GM12874 (cell line): ENCODE measurements at regions not wholly inside any gene's neighbourhood (a gene's known extent, or its start where the extent isn't known, plus 50 kb on each side); places are given as distances from the start of the nearest gene placed in this dataset.

ENCODE experiments used
- TF ChIP-seq, protein P1 (sequence below): IDR thresholded peaks from 2 replicates; pipeline ENCODE4 v1.5.1; 2011; ENCODE audit warnings: low read depth, mild to moderate bottlenecking, control low read depth, low read length, moderate library complexity; ENCODE audit not compliant: insufficient read depth

DNA sequence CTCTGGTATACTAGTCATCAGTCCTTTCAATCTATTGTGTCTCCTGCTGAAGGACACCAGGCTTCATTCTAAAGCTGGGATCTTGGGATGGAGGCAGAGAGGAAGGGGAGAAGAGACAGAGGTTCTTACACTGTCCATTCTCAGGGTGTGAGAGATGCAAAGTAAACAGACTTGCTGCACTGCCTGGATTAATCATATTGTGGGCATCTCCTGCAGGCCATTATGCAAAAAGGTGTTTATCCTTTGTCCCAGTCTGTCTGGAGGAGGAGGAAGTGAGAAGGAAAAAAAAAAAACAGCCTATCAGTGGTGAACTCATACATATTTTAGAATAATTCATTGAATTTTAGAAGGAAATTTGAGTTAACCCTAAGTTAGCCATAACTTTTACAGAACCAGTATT is 92.9 kb upstream of the TNPO1 start:
- TF ChIP-seq, protein P1, sequence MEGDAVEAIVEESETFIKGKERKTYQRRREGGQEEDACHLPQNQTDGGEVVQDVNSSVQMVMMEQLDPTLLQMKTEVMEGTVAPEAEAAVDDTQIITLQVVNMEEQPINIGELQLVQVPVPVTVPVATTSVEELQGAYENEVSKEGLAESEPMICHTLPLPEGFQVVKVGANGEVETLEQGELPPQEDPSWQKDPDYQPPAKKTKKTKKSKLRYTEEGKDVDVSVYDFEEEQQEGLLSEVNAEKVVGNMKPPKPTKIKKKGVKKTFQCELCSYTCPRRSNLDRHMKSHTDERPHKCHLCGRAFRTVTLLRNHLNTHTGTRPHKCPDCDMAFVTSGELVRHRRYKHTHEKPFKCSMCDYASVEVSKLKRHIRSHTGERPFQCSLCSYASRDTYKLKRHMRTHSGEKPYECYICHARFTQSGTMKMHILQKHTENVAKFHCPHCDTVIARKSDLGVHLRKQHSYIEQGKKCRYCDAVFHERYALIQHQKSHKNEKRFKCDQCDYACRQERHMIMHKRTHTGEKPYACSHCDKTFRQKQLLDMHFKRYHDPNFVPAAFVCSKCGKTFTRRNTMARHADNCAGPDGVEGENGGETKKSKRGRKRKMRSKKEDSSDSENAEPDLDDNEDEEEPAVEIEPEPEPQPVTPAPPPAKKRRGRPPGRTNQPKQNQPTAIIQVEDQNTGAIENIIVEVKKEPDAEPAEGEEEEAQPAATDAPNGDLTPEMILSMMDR: no peak

DNA sequence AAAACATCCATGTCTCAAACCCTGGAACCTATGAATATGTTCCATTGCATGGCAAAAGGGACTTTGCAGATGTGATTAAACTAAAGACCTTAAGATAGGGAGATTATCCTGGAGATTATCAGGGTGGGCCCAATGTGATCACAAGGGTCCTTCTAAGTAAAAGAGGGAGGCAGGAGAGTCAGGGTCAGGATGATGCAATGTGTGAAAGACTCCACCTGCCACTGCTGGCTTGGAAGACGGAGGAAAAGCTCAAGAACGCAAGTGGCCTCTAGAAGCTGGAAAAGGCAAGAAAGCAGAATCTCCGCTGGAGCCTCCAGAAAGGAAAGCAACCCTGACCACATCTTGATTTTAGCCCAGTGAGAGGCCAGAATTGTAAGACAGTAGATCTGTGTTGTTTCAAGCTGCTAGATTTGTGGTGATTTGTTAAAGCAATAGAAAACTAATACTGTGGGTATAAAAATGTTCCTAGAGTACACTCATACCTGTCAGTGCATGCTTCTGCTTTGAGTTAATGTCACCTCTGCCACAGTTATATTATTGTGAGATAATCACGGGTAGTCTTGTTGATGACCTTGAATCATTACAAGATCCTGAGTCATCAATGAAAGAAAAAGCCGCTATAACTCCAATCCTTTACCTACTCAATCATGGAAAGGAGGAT is 93.5 kb upstream of the TNPO1 start:
- TF ChIP-seq, protein P1: no peak

DNA sequence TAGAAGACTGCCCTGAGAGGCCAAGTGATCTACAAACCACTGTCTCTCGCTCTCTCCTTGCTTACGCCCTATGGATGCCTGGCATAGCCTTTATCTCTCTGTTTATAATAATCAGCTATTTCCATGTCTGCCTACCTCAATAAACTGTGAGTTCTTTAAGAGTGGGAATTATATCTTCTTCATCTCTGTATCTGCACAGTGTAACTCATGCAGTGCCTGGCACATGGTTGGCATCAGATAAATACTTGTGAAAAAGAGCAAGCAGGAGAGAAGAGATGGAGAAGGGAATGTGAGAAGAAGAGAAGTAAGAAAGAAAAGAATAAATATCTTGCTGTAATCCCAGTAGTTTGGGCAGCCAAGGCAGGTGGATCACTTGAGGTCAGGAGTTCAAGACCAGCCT is 94.6 kb upstream of the TNPO1 start:
- TF ChIP-seq, protein P1: no peak

DNA sequence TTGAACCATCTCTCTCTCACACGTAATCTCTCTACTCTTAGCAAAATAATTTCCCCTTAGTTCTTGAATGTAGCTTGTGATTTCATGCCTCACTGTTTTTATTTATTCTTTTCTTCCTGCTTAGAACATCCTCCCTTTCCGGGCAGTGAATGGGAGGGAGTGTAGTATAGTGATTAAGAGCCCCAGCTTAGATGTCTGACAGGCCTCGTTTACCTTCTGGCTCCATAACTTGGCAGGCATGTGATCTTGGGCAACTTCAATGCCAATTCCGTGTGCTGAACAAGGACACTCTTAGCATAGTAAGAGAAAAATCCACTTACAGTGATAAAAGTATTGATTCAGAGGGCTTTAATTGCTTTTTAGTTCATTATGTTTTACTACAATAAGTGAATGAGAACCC is 96.3 kb upstream of the TNPO1 start:
- TF ChIP-seq, protein P1: no peak

DNA sequence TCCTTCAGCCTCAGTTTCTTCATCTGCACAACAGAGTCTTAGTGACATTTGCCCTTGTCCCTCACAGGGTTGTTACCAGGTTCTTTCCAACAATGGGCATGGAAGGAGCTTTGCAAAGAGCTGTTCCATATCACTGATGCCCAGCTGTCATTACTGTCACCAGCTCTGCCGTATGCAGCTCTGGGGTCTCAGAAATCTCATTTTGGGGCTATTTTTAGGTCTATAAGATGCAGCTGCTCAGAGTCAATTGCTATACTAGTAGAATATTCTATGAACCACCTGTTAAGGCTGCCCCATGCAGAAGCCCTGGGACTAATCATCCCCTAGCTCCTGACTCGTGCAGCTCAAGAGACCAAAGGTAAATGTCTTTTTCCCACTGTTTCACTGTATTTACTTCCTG is 105.1 kb upstream of the TNPO1 start:
- TF ChIP-seq, protein P1: no peak

DNA sequence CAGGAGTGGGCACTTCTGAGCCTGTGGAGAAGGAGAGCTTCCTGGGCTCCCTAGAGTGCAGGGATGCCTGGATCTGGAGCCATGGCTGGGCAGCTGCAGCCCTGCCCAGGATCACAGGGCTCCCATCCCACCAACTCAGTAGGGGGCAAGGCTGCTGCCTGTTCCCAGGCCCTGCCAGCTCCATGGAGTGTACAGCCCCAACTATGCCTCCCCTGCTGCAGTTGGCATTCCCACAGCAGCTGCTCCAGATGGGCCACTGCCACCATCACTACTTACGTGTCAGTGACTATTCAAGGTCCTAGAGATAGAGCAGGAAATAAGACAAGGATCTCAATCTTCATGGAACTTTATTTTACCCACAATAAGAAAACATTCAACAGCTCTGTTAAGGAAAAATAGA is 107.1 kb upstream of the TNPO1 start:
- TF ChIP-seq, protein P1: no peak

DNA sequence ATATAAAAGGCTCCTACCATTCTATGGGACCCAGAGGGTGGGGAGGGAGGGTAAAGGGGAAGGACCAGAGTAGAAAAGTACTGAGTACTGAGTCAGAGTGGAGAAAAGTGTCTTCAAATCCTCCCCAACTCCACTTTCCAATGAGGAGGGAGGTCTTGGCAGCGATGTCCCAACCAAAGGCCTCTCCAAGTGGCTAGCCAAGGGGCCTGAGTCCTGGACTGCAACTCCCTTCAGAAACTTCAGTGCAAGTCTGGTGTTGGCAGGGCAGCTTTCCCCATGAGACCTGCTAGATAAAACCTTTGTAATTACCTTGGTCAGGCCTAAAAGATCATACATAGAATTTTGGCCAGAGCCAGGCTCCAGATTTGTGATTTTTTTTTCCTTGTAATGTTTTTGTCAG is 111.3 kb upstream of the TNPO1 start:
- TF ChIP-seq, protein P1: no peak

DNA sequence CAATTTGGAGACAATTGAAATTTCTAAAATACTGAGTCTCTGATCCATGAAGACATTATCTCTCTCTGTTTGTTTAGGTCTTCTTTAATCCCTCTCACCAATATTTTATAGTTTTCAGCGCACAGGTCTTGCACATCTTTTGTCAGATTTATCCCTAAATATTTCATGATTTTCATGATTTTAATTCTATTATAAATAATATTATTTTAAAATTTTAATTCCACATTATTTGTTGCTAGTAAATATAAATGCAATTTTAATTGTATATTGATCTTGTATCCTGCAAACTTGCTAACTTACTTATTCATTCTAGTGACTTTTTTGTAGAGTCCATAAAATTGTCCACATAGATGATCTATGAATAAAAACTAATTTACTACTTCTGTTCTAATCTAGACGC is 112.6 kb upstream of the TNPO1 start:
- TF ChIP-seq, protein P1: no peak
